Right lobe of liver (tissue), 4 donors: ENCODE measurements at regions not wholly inside any gene's neighbourhood (a gene's known extent, or its start where the extent isn't known, plus 50 kb on each side); places are given as distances from the start of the nearest gene placed in this dataset.

Experiments used
- POLR2A ChIP-seq: fragments of 450-650 bp; IDR thresholded peaks from one replicate; pipeline ENCODE4 v1.6.1; 2017; ENCODE audit warnings: antibody characterized with exemption, mild to moderate bottlenecking
- TF ChIP-seq, protein P1 (sequence below), 4 donors: fragments of 200-600 bp in 3 of 4; fragments of 450-650 bp in 1 of 4; IDR thresholded peaks; one replicate each; pipeline versions ENCODE4 v1.5.1 to v1.8.0; 2016 to 2022; ENCODE audit warnings: antibody characterized with exemption in 4 of 4, mild to moderate bottlenecking in 2 of 4
- donor health status: DM: no; HTN: no; CAD: no.
- donor health status: DM: no; HTN: no; CAD: no.
- donor health status: DM: no; HTN: yes; CAD: no.

GRCh38 chr4:67236788-67237187 is 308.5 kb downstream of the CENPC start:
- TF ChIP-seq, protein P1, sequence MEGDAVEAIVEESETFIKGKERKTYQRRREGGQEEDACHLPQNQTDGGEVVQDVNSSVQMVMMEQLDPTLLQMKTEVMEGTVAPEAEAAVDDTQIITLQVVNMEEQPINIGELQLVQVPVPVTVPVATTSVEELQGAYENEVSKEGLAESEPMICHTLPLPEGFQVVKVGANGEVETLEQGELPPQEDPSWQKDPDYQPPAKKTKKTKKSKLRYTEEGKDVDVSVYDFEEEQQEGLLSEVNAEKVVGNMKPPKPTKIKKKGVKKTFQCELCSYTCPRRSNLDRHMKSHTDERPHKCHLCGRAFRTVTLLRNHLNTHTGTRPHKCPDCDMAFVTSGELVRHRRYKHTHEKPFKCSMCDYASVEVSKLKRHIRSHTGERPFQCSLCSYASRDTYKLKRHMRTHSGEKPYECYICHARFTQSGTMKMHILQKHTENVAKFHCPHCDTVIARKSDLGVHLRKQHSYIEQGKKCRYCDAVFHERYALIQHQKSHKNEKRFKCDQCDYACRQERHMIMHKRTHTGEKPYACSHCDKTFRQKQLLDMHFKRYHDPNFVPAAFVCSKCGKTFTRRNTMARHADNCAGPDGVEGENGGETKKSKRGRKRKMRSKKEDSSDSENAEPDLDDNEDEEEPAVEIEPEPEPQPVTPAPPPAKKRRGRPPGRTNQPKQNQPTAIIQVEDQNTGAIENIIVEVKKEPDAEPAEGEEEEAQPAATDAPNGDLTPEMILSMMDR (IDR thresholded peaks at IDR 0.05), result no peak
- TF ChIP-seq POLR2A, result no peak
